ENCODE measurements at regions not wholly inside any gene's neighbourhood (a gene's known extent, or its start where the extent isn't known, plus 50 kb on each side); places are given as distances from the start of the nearest gene placed in this dataset.

- no peak for DNase-seq
- no peak for TF ChIP-seq POLR2AphosphoS5 (IDR thresholded peaks at IDR 0.05)
- TF ChIP-seq EP300 (IDR thresholded peaks at IDR 0.05) = no peak
- no peak for TF ChIP-seq CTCF (IDR thresholded peaks at IDR 0.05)
- TF ChIP-seq POLR2A (IDR thresholded peaks at IDR 0.05) = no peak
- Histone ChIP-seq H3K4me1 (no peaks in the 10 kb centered on the region), H3K27me3 (no peaks in the 10 kb centered on the region), H3K9me3 (no peaks in the 10 kb centered on the region), H3K4me3 (no peak overlapping the region), H3K36me3 (no peaks in the 10 kb centered on the region), H3K27ac (no peak overlapping the region)
- intact Hi-C loops (cut with DNase I) = no loop called here
- 68 to 73% methylated on average over 8 of the region's 8 CpGs for WGBS, 2 donors
Measured at GRCh38 chr15:69861331-69862171, 236.2 kb downstream of the TLE3 start.

GRCh38 chr15:69862540-69862939 is 235.2 kb downstream of the TLE3 start:
- H3K9me3 ChIP-seq = no peaks in the 10 kb centered on the region
- H3K27ac ChIP-seq = no peak overlapping the region
- intact Hi-C loops (cut with DNase I) = no loop called here
- no peaks in the 10 kb centered on the region for H3K4me1 ChIP-seq
- DNase-seq = no peak
- WGBS, 2 donors = 80 to 81% methylated on average over 4 of the region's 4 CpGs
- TF ChIP-seq EP300 (IDR thresholded peaks at IDR 0.05) (no peak), POLR2A (IDR thresholded peaks at IDR 0.05) (no peak), CTCF (IDR thresholded peaks at IDR 0.05) (no peak), POLR2AphosphoS5 (IDR thresholded peaks at IDR 0.05) (no peak)
- H3K36me3 ChIP-seq = no peaks in the 10 kb centered on the region
- no peaks in the 10 kb centered on the region for H3K27me3 ChIP-seq
- no peak overlapping the region for H3K4me3 ChIP-seq

- no peak for DNase-seq
- intact Hi-C loops (cut with DNase I) = no loop called here
- Histone ChIP-seq H3K4me3 (no peak overlapping the region), H3K4me1 (no peaks in the 10 kb centered on the region), H3K36me3 (no peaks in the 10 kb centered on the region), H3K27me3 (no peaks in the 10 kb centered on the region), H3K9me3 (no peaks in the 10 kb centered on the region), H3K27ac (no peak overlapping the region)
- TF ChIP-seq CTCF (IDR thresholded peaks at IDR 0.05) (no peak), POLR2AphosphoS5 (IDR thresholded peaks at IDR 0.05) (no peak), EP300 (IDR thresholded peaks at IDR 0.05) (no peak), POLR2A (IDR thresholded peaks at IDR 0.05) (no peak)
- 75 to 82% methylated on average over 2 of the region's 2 CpGs for WGBS, 2 donors
Measured at GRCh38 chr15:69863446-69863845, 234.3 kb downstream of the TLE3 start.

- Histone ChIP-seq H3K36me3 (no peaks in the 10 kb centered on the region), H3K4me1 (no peaks in the 10 kb centered on the region), H3K9me3 (no peaks in the 10 kb centered on the region), H3K27me3 (no peaks in the 10 kb centered on the region), H3K27ac (no peak overlapping the region), H3K4me3 (no peak overlapping the region)
- intact Hi-C loops (cut with DNase I) = no loop called here
- no peak for DNase-seq
- WGBS, 2 donors = 83 to 90% methylated on average over 3 of the region's 3 CpGs
- TF ChIP-seq EP300 (IDR thresholded peaks at IDR 0.05) (no peak), POLR2AphosphoS5 (IDR thresholded peaks at IDR 0.05) (no peak), CTCF (IDR thresholded peaks at IDR 0.05) (no peak), POLR2A (IDR thresholded peaks at IDR 0.05) (no peak)
Measured at GRCh38 chr15:69865369-69865768, 232.3 kb downstream of the TLE3 start.

All from sigmoid colon (tissue), 6 donors.